Body of pancreas (tissue), 4 donors: ENCODE measurements at regions not wholly inside any gene's neighbourhood (a gene's known extent, or its start where the extent isn't known, plus 50 kb on each side); places are given as distances from the start of the nearest gene placed in this dataset.

Source experiments
- POLR2A ChIP-seq, 3 donors: fragments of 450-650 bp; IDR thresholded peaks; one replicate each; pipeline ENCODE4 v1.6.1; 2016; ENCODE audit warnings: antibody characterized with exemption in 3 of 3, mild to moderate bottlenecking in 2 of 3
- TF ChIP-seq, protein P1 (sequence below), 7 experiments: fragments of 450-650 bp in 4 of 7; fragments of 200-600 bp in 3 of 7; sonication (generic) in 3 of 7; IDR thresholded peaks; one replicate each; pipeline ENCODE4 v1.5.1; 2016 to 2019; ENCODE audit warnings: antibody characterized with exemption in 7 of 7

- TF ChIP-seq, protein P1, sequence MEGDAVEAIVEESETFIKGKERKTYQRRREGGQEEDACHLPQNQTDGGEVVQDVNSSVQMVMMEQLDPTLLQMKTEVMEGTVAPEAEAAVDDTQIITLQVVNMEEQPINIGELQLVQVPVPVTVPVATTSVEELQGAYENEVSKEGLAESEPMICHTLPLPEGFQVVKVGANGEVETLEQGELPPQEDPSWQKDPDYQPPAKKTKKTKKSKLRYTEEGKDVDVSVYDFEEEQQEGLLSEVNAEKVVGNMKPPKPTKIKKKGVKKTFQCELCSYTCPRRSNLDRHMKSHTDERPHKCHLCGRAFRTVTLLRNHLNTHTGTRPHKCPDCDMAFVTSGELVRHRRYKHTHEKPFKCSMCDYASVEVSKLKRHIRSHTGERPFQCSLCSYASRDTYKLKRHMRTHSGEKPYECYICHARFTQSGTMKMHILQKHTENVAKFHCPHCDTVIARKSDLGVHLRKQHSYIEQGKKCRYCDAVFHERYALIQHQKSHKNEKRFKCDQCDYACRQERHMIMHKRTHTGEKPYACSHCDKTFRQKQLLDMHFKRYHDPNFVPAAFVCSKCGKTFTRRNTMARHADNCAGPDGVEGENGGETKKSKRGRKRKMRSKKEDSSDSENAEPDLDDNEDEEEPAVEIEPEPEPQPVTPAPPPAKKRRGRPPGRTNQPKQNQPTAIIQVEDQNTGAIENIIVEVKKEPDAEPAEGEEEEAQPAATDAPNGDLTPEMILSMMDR (IDR thresholded peaks at IDR 0.05): no peak
- TF ChIP-seq POLR2A (IDR thresholded peaks at IDR 0.05): no peak
Measured at GRCh38 chr2:193538061-193538460, 1343.3 kb upstream of the TMEFF2 start.
